HEK293 (cell line): ENCODE measurements at regions not wholly inside any gene's neighbourhood (a gene's known extent, or its start where the extent isn't known, plus 50 kb on each side); places are given as distances from the start of the nearest gene placed in this dataset.

Source experiments
- CTCF ChIA-PET: fragments of 350-600 bp; formaldehyde crosslinking; extraction: SDS; loops from one replicate; lab custom pipeline; 2021; ENCODE audit warnings: antibody characterized with exemption; lab: Yijun Ruan, JAX
- POLR2A ChIA-PET: fragments of 300-600 bp; formaldehyde crosslinking; extraction: SDS; loops from one replicate; lab custom pipeline; 2020; ENCODE audit warnings: antibody characterized with exemption, inconsistent platforms; lab: Yijun Ruan, JAX
- H3K27ac ChIP-seq: fragments of 200-500 bp; sonication (Bioruptor generic); 2 replicates; pipeline ENCODE4 v1.5.1; 2014; ENCODE audit warnings: low read depth, low read length, control low read depth, inconsistent platforms; ENCODE audit errors: extremely low read depth
- H3K36me3 ChIP-seq, 2 experiments: fragments of 200-500 bp in 1 of 2; sonication (Bioruptor generic) in 1 of 2; 1 replicate in 1 of 2; 2 replicates in 1 of 2; pipeline ENCODE4 v1.5.1; 2014 to 2017; ENCODE audit warnings: inconsistent platforms in 2 of 2, low read length in 2 of 2; ENCODE audit not compliant: control insufficient read depth in 2 of 2, insufficient read depth in 1 of 2
- H3K4me1 ChIP-seq: fragments of 200-500 bp; sonication (Bioruptor generic); 2 replicates; pipeline ENCODE4 v1.5.1; 2014; ENCODE audit warnings: mild to moderate bottlenecking, low read length, inconsistent platforms; ENCODE audit not compliant: control insufficient read depth, insufficient read depth
- H3K4me3 ChIP-seq: 2 replicates; pipeline ENCODE4 v1.5.1; 2011; ENCODE audit warnings: low read depth, mild to moderate bottlenecking, control low read depth, low read length, moderate library complexity
- H3K9me3 ChIP-seq: fragments of 200-500 bp; sonication (Bioruptor generic); 2 replicates; pipeline ENCODE4 v1.5.1; 2014; ENCODE audit warnings: low read depth, low read length, inconsistent platforms; ENCODE audit not compliant: control insufficient read depth, insufficient read depth
- ZBTB20 ChIP-seq: fragments of 450-650 bp; formaldehyde crosslinking; IDR thresholded peaks from 2 replicates; pipeline ENCODE4 v1.5.1; 2016; ENCODE audit warnings: missing biosample characterization, missing genetic modification characterization
- ZNF112 ChIP-seq: fragments of 450-650 bp; formaldehyde crosslinking; IDR thresholded peaks from 2 replicates; pipeline ENCODE4 v1.5.0; 2017; ENCODE audit warnings: missing biosample characterization, missing genetic modification characterization
- ZNF121 ChIP-seq: fragments of 450-650 bp; formaldehyde crosslinking; IDR thresholded peaks from 2 replicates; pipeline ENCODE4 v1.5.1; 2016; ENCODE audit warnings: missing biosample characterization, missing genetic modification characterization
- ZNF140 ChIP-seq: fragments of 450-650 bp; formaldehyde crosslinking; IDR thresholded peaks from 2 replicates; pipeline ENCODE4 v1.5.1; 2016; ENCODE audit warnings: missing biosample characterization, missing genetic modification characterization
- ZNF155 ChIP-seq: fragments of 450-650 bp; formaldehyde crosslinking; IDR thresholded peaks from 2 replicates; pipeline ENCODE4 v1.5.1; 2016; ENCODE audit warnings: missing biosample characterization, missing genetic modification characterization
- ZNF2 ChIP-seq: fragments of 450-650 bp; formaldehyde crosslinking; IDR thresholded peaks from 2 replicates; pipeline ENCODE4 v1.5.1; 2016; ENCODE audit warnings: missing biosample characterization, missing genetic modification characterization
- ZNF214 ChIP-seq: fragments of 450-650 bp; formaldehyde crosslinking; IDR thresholded peaks from 2 replicates; pipeline ENCODE4 v1.5.1; 2017; ENCODE audit warnings: missing biosample characterization, mild to moderate bottlenecking, missing genetic modification characterization, borderline replicate concordance
- ZNF239 ChIP-seq: fragments of 450-650 bp; formaldehyde crosslinking; IDR thresholded peaks from 2 replicates; pipeline ENCODE4 v1.5.1; 2016; ENCODE audit warnings: missing biosample characterization, missing genetic modification characterization
- ZNF354C ChIP-seq: fragments of 450-650 bp; formaldehyde crosslinking; IDR thresholded peaks from 2 replicates; pipeline ENCODE4 v1.5.1; 2016; ENCODE audit warnings: missing biosample characterization, missing genetic modification characterization, low read depth, borderline replicate concordance
- ZNF544 ChIP-seq: fragments of 450-650 bp; formaldehyde crosslinking; IDR thresholded peaks from 2 replicates; pipeline ENCODE4 v1.5.0; 2017; ENCODE audit warnings: missing biosample characterization, missing genetic modification characterization
- ZNF768 ChIP-seq: fragments of 450-650 bp; formaldehyde crosslinking; IDR thresholded peaks from 2 replicates; pipeline ENCODE4 v1.5.1; 2018; ENCODE audit warnings: missing biosample characterization, mild to moderate bottlenecking, missing genetic modification characterization
- TF ChIP-seq, protein P1 (sequence below): fragments of 450-650 bp; formaldehyde crosslinking; IDR thresholded peaks from 2 replicates; pipeline ENCODE4 v1.5.1; 2016; ENCODE audit warnings: missing biosample characterization, missing genetic modification characterization
- TF ChIP-seq, protein P2 (sequence below): fragments of 450-650 bp; formaldehyde crosslinking; IDR thresholded peaks from 2 replicates; pipeline ENCODE4 v1.5.1; 2016; ENCODE audit warnings: missing biosample characterization, missing genetic modification characterization, borderline replicate concordance
- TF ChIP-seq, protein P3 (sequence below): fragments of 450-650 bp; formaldehyde crosslinking; IDR thresholded peaks from 2 replicates; pipeline ENCODE4 v1.5.1; 2016; ENCODE audit warnings: missing biosample characterization, missing genetic modification characterization, borderline replicate concordance
- TF ChIP-seq, protein P4 (sequence below): fragments of 450-650 bp; formaldehyde crosslinking; IDR thresholded peaks from 2 replicates; pipeline ENCODE4 v1.5.1; 2016; ENCODE audit warnings: missing biosample characterization, missing genetic modification characterization
- TF ChIP-seq, protein P5 (sequence below): fragments of 450-650 bp; formaldehyde crosslinking; IDR thresholded peaks from 2 replicates; pipeline ENCODE4 v1.5.1; 2017; ENCODE audit warnings: missing biosample characterization, missing genetic modification characterization

DNA sequence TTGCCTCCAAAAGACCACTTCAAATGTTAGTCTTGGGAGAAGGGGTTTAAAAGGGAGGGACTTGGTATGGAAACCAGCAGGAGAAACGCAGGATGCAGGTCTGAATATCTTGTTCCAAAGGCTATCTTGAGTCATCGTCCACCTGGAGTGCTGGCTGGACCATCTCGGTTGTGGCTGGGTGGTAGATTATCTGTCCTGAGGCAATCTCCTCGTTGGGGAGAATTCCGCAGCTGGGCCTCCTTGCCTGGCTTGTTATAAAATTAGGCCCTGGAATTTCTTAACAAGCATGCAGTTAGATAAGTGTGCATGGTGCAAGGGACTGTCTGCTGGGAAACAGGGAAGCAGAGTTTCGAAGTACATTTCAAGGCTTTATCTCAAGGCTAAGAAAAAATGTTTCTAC is 2045.7 kb upstream of the TENM3 start:
- TF ChIP-seq ZNF2 (tag by site-specific recombination) (no peak), ZNF112 (no peak), ZNF140 (no peak), ZBTB20 (no peak), ZNF239 (tag by site-specific recombination) (no peak), ZNF155 (tag by site-specific recombination) (no peak), ZNF544 (tag by site-specific recombination) (no peak), ZNF121 (tag by site-specific recombination) (no peak), ZNF354C (tag by site-specific recombination) (no peak), ZNF214 (tag by site-specific recombination) (no peak), ZNF768 (tag by site-specific recombination) (no peak)
- TF ChIP-seq, protein P1, sequence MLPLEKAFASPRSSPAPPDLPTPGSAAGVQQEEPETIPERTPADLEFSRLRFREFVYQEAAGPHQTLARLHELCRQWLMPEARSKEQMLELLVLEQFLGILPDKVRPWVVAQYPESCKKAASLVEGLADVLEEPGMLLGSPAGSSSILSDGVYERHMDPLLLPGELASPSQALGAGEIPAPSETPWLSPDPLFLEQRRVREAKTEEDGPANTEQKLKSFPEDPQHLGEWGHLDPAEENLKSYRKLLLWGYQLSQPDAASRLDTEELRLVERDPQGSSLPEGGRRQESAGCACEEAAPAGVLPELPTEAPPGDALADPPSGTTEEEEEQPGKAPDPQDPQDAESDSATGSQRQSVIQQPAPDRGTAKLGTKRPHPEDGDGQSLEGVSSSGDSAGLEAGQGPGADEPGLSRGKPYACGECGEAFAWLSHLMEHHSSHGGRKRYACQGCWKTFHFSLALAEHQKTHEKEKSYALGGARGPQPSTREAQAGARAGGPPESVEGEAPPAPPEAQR, result no peak
- TF ChIP-seq, protein P2, sequence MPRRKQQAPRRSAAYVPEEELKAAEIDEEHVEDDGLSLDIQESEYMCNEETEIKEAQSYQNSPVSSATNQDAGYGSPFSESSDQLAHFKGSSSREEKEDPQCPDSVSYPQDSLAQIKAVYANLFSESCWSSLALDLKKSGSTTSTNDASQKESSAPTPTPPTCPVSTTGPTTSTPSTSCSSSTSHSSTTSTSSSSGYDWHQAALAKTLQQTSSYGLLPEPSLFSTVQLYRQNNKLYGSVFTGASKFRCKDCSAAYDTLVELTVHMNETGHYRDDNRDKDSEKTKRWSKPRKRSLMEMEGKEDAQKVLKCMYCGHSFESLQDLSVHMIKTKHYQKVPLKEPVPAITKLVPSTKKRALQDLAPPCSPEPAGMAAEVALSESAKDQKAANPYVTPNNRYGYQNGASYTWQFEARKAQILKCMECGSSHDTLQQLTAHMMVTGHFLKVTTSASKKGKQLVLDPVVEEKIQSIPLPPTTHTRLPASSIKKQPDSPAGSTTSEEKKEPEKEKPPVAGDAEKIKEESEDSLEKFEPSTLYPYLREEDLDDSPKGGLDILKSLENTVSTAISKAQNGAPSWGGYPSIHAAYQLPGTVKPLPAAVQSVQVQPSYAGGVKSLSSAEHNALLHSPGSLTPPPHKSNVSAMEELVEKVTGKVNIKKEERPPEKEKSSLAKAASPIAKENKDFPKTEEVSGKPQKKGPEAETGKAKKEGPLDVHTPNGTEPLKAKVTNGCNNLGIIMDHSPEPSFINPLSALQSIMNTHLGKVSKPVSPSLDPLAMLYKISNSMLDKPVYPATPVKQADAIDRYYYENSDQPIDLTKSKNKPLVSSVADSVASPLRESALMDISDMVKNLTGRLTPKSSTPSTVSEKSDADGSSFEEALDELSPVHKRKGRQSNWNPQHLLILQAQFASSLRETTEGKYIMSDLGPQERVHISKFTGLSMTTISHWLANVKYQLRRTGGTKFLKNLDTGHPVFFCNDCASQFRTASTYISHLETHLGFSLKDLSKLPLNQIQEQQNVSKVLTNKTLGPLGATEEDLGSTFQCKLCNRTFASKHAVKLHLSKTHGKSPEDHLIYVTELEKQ (tag by site-specific recombination), result no peak
- TF ChIP-seq, protein P3, sequence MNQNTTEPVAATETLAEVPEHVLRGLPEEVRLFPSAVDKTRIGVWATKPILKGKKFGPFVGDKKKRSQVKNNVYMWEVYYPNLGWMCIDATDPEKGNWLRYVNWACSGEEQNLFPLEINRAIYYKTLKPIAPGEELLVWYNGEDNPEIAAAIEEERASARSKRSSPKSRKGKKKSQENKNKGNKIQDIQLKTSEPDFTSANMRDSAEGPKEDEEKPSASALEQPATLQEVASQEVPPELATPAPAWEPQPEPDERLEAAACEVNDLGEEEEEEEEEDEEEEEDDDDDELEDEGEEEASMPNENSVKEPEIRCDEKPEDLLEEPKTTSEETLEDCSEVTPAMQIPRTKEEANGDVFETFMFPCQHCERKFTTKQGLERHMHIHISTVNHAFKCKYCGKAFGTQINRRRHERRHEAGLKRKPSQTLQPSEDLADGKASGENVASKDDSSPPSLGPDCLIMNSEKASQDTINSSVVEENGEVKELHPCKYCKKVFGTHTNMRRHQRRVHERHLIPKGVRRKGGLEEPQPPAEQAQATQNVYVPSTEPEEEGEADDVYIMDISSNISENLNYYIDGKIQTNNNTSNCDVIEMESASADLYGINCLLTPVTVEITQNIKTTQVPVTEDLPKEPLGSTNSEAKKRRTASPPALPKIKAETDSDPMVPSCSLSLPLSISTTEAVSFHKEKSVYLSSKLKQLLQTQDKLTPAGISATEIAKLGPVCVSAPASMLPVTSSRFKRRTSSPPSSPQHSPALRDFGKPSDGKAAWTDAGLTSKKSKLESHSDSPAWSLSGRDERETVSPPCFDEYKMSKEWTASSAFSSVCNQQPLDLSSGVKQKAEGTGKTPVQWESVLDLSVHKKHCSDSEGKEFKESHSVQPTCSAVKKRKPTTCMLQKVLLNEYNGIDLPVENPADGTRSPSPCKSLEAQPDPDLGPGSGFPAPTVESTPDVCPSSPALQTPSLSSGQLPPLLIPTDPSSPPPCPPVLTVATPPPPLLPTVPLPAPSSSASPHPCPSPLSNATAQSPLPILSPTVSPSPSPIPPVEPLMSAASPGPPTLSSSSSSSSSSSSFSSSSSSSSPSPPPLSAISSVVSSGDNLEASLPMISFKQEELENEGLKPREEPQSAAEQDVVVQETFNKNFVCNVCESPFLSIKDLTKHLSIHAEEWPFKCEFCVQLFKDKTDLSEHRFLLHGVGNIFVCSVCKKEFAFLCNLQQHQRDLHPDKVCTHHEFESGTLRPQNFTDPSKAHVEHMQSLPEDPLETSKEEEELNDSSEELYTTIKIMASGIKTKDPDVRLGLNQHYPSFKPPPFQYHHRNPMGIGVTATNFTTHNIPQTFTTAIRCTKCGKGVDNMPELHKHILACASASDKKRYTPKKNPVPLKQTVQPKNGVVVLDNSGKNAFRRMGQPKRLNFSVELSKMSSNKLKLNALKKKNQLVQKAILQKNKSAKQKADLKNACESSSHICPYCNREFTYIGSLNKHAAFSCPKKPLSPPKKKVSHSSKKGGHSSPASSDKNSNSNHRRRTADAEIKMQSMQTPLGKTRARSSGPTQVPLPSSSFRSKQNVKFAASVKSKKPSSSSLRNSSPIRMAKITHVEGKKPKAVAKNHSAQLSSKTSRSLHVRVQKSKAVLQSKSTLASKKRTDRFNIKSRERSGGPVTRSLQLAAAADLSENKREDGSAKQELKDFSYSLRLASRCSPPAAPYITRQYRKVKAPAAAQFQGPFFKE (tag by site-specific recombination), result no peak
- TF ChIP-seq, protein P4, sequence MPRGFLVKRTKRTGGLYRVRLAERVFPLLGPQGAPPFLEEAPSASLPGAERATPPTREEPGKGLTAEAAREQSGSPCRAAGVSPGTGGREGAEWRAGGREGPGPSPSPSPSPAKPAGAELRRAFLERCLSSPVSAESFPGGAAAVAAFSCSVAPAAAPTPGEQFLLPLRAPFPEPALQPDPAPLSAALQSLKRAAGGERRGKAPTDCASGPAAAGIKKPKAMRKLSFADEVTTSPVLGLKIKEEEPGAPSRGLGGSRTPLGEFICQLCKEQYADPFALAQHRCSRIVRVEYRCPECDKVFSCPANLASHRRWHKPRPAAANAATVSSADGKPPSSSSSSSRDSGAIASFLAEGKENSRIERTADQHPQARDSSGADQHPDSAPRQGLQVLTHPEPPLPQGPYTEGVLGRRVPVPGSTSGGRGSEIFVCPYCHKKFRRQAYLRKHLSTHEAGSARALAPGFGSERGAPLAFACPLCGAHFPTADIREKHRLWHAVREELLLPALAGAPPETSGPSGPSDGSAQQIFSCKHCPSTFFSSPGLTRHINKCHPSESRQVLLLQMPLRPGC (tag by site-specific recombination), result no peak
- TF ChIP-seq, protein P5, sequence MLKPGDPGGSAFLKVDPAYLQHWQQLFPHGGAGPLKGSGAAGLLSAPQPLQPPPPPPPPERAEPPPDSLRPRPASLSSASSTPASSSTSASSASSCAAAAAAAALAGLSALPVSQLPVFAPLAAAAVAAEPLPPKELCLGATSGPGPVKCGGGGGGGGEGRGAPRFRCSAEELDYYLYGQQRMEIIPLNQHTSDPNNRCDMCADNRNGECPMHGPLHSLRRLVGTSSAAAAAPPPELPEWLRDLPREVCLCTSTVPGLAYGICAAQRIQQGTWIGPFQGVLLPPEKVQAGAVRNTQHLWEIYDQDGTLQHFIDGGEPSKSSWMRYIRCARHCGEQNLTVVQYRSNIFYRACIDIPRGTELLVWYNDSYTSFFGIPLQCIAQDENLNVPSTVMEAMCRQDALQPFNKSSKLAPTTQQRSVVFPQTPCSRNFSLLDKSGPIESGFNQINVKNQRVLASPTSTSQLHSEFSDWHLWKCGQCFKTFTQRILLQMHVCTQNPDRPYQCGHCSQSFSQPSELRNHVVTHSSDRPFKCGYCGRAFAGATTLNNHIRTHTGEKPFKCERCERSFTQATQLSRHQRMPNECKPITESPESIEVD (tag by site-specific recombination), result no peak
- Histone ChIP-seq H3K36me3 (no peaks in the 10 kb centered on the region), H3K4me3 (no peak overlapping the region), H3K9me3 (no peaks in the 10 kb centered on the region), H3K4me1 (no peaks in the 10 kb centered on the region), H3K27ac (no peak overlapping the region)
- ChIA-PET CTCF (no interaction called here), POLR2A (no interaction called here)
